ENCODE measurements at regions not wholly inside any gene's neighbourhood (a gene's known extent, or its start where the extent isn't known, plus 50 kb on each side); places are given as distances from the start of the nearest gene placed in this dataset.

DNA sequence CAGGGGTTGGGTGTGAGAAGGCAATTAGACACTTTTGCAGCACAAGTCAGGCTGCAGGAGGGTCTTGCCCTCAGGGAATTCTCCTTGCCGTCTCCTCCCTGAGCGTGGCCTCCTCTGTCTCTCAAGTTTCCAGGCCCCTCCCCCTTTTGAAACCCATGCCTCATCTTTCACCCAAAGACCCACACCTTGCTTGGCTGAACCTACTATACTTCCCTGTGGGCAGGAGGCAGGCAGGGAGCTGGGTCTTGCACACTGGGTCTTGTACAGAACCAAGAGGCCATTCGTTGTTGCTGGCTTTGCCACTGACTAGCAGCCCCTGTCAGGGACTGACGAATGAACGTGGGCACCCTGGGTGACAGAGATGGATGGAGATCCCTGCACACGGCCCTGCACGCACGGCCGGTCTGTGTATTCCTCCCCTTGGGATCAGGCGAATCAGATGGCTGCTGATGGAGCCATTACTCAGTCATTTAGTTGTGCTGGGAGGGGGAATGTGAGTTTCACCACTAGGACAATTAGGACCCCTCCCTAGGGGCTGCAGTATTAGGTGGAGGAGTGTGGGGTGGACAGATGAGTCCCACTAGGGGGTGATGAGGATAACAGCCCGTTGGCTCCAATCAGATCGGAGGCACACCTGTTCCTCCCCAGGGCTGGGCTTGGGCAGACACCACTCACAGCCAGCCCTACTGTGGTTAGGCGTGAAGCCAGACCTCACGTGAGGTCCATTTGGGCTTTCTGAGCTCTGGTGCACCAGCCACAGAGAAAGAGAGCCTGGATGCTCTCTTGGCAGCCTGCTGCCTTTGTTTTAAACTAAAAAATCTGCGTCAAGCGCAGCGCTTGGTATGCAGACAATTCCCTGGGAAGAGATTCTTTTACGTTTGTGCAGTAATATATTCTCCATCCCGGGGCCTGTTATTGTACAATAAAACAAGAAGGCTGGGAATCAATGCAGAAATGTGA is 167.7 kb upstream of the WSCD1 start:
- Histone ChIP-seq H3K9ac (ENCODE audit: low read length in 3 of 3) (no peak overlapping the region), H3K9me3 (ENCODE audit: control insufficient read depth in 2 of 3, insufficient read depth in 1 of 3, low read length in 3 of 3) (peaks cover 0 to 5% (median 0%) of the 10 kb centered on the region in 3 donors), H3K4me3 (ENCODE audit: low read length in 3 of 3) (no peak overlapping the region), H3K4me1 (ENCODE audit: control insufficient read depth in 2 of 3, insufficient read depth in 2 of 3, low read depth in 1 of 3, low read length in 3 of 3) (no peaks in the 10 kb centered on the region), H3K36me3 (ENCODE audit: control insufficient read depth in 2 of 3, insufficient read depth in 3 of 3, low read length in 3 of 3) (no peaks in the 10 kb centered on the region), H3K27ac (ENCODE audit: low read depth in 2 of 2, low read length in 2 of 2) (no peak overlapping the region), H3K27me3 (ENCODE audit: control insufficient read depth, insufficient read depth, low read length) (no peaks in the 10 kb centered on the region)
- intact Hi-C loops (cut with DNase I) = no loop called here
- DNase-seq (peak in 4 of 5 donors; percentile 70 to 86 (median 84)), FAIRE-seq (no peak)
- TF ChIP-seq, protein P1, sequence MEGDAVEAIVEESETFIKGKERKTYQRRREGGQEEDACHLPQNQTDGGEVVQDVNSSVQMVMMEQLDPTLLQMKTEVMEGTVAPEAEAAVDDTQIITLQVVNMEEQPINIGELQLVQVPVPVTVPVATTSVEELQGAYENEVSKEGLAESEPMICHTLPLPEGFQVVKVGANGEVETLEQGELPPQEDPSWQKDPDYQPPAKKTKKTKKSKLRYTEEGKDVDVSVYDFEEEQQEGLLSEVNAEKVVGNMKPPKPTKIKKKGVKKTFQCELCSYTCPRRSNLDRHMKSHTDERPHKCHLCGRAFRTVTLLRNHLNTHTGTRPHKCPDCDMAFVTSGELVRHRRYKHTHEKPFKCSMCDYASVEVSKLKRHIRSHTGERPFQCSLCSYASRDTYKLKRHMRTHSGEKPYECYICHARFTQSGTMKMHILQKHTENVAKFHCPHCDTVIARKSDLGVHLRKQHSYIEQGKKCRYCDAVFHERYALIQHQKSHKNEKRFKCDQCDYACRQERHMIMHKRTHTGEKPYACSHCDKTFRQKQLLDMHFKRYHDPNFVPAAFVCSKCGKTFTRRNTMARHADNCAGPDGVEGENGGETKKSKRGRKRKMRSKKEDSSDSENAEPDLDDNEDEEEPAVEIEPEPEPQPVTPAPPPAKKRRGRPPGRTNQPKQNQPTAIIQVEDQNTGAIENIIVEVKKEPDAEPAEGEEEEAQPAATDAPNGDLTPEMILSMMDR (IDR thresholded peaks at IDR 0.05; ENCODE audit: borderline replicate concordance, extremely low read depth, insufficient read depth) = no peak

DNA sequence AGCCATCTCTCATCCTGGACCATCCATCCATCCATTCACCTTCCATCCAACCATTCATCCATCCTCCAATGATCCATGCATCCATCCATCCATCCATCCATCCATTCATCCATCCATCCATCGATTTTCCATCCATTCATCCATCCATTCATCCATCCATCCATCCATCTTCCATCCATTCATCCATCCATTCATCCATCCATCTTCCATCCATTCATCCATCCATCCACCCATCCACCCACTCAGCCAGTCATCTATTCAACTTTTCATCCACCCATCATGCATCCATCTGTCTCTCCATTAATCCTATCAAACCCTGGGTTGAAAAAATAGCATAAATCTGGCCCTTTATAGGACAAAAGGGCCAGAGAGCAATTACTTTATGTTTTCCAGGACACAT is 158.3 kb upstream of the WSCD1 start:
- FAIRE-seq (no peak), DNase-seq (no peak)
- TF ChIP-seq, protein P1 (IDR thresholded peaks at IDR 0.05; ENCODE audit: borderline replicate concordance, extremely low read depth, insufficient read depth) = no peak
- Histone ChIP-seq H3K27me3 (ENCODE audit: control insufficient read depth, insufficient read depth, low read length) (no peaks in the 10 kb centered on the region), H3K36me3 (ENCODE audit: control insufficient read depth in 2 of 3, insufficient read depth in 3 of 3, low read length in 3 of 3) (no peaks in the 10 kb centered on the region), H3K4me3 (ENCODE audit: low read length in 3 of 3) (no peak overlapping the region), H3K9me3 (ENCODE audit: control insufficient read depth in 2 of 3, insufficient read depth in 1 of 3, low read length in 3 of 3) (no peaks in the 10 kb centered on the region), H3K4me1 (ENCODE audit: control insufficient read depth in 2 of 3, insufficient read depth in 2 of 3, low read depth in 1 of 3, low read length in 3 of 3) (no peaks in the 10 kb centered on the region), H3K9ac (ENCODE audit: low read length in 3 of 3) (no peak overlapping the region), H3K27ac (ENCODE audit: low read depth in 2 of 2, low read length in 2 of 2) (no peak overlapping the region)
- intact Hi-C loops (cut with DNase I) = no loop called here

DNA sequence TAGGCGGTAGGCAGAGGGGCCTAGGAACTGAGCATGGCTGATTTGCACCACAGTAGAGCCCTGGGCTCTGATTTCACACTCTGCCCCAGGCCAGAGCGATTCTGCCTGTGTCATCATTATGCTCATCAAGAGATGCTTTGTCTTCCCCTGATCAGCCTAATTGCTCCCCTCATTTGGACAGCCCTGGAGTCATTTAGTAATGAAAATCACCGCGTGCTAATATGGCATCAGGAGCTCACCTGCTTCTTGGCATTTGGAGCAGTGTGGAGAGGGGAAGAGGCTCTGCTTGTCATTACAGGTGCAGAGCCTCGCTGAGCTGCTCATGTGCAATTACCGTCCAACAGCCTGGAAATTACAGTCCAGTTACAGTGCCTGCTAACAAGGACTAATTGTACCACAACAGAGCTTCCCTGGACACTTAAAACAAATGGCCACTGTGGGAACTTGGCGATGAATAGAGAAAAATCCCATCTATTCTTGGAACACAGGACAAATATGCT is 157.1 kb upstream of the WSCD1 start:
- no peak overlapping the region for H3K27ac ChIP-seq (ENCODE audit: low read depth in 2 of 2, low read length in 2 of 2)
- no peaks in the 10 kb centered on the region for H3K9me3 ChIP-seq (ENCODE audit: control insufficient read depth in 2 of 3, insufficient read depth in 1 of 3, low read length in 3 of 3)
- no peaks in the 10 kb centered on the region for H3K36me3 ChIP-seq (ENCODE audit: control insufficient read depth in 2 of 3, insufficient read depth in 3 of 3, low read length in 3 of 3)
- H3K4me3 ChIP-seq (ENCODE audit: low read length in 3 of 3) = no peak overlapping the region
- DNase-seq = no peak
- H3K4me1 ChIP-seq (ENCODE audit: control insufficient read depth in 2 of 3, insufficient read depth in 2 of 3, low read depth in 1 of 3, low read length in 3 of 3) = no peaks in the 10 kb centered on the region
- TF ChIP-seq, protein P1 (IDR thresholded peaks at IDR 0.05; ENCODE audit: borderline replicate concordance, extremely low read depth, insufficient read depth) = no peak
- FAIRE-seq = no peak
- no peak overlapping the region for H3K9ac ChIP-seq (ENCODE audit: low read length in 3 of 3)
- no peaks in the 10 kb centered on the region for H3K27me3 ChIP-seq (ENCODE audit: control insufficient read depth, insufficient read depth, low read length)
- intact Hi-C loops (cut with DNase I) = no loop called here

Data from kidney (tissue), 13 donors.